Prostate gland (tissue), 2 donors: ENCODE measurements at regions not wholly inside any gene's neighbourhood (a gene's known extent, or its start where the extent isn't known, plus 50 kb on each side); places are given as distances from the start of the nearest gene placed in this dataset.
"Not testable (repeated sequence)": the region's sequence is repeated elsewhere in the genome, so short reads cannot be mapped to it uniquely, and the experiment has no call there.

Experiments used
- DNase-seq: peaks from one replicate; pipeline ENCODE4 v3.0.0-alpha.2; 2019; ENCODE audit warnings: low spot score
- H3K27ac ChIP-seq, 2 donors: fragments of 200-600 bp; sonication (generic); 2 replicates each; pipeline ENCODE4 v1.5.1; 2017 to 2019
- H3K27me3 ChIP-seq: fragments of 200-600 bp; sonication (generic); replicated peaks from 2 replicates; pipeline ENCODE4 v1.5.1; 2019; ENCODE audit not compliant: insufficient read depth
- H3K36me3 ChIP-seq, 2 donors: fragments of 200-600 bp; sonication (generic); 1 replicate in 1 of 2; 2 replicates in 1 of 2; pipeline versions ENCODE4 v1.5.1 to v1.8.1; 2017 to 2019
- H3K4me1 ChIP-seq: fragments of 200-600 bp; sonication (generic); replicated peaks from 2 replicates; pipeline ENCODE4 v1.5.1; 2019
- H3K4me3 ChIP-seq, 2 donors: fragments of 200-600 bp; sonication (generic); 2 replicates each; pipeline ENCODE4 v1.5.1; 2017 to 2019
- H3K9me3 ChIP-seq: fragments of 200-600 bp; sonication (generic); 2 replicates; pipeline ENCODE4 v1.5.1; 2017
- CTCF ChIP-seq, 4 experiments: fragments of 200-600 bp in 2 of 4; fragments of 450-650 bp in 2 of 4; sonication (generic) in 2 of 4; IDR thresholded peaks; 1 replicate in 3 of 4; 2 replicates in 1 of 4; pipeline ENCODE4 v1.5.1; 2016 to 2019; ENCODE audit warnings: antibody characterized with exemption in 4 of 4, mild to moderate bottlenecking in 2 of 4, moderate library complexity in 2 of 4
- POLR2A ChIP-seq: fragments of 450-650 bp; IDR thresholded peaks from one replicate; pipeline ENCODE4 v1.6.1; 2016; ENCODE audit warnings: antibody characterized with exemption, mild to moderate bottlenecking
- POLR2AphosphoS5 ChIP-seq: sonication (generic); formaldehyde crosslinking; IDR thresholded peaks from one replicate; pipeline ENCODE4 v1.6.1; 2017; ENCODE audit warnings: antibody characterized with exemption
- WGBS: methylation state at CpG from one replicate; pipeline ENCODE4 v1.1.5; 2018; 5-methylcytosine and 5-hydroxymethylcytosine counted together
- intact Hi-C: fragments of 100-400 bp; cut with DNase I; formaldehyde crosslinking; loops from one replicate; pipeline ENCODE4 v1.14.2; 2022

GRCh38 chrX:107389726-107390125, 59.7 kb upstream of the FRMPD3 start:
- Histone ChIP-seq H3K27me3 (no peaks in the 10 kb centered on the region), H3K4me3 (no peak overlapping the region), H3K36me3 (no peaks in the 10 kb centered on the region), H3K4me1 (no peaks in the 10 kb centered on the region), H3K9me3 (no peaks in the 10 kb centered on the region), H3K27ac (no peak overlapping the region)
- 93% methylated on average over 2 of the region's 2 CpGs for WGBS
- TF ChIP-seq POLR2AphosphoS5 (no peak), CTCF (IDR thresholded peaks at IDR 0.05) (no peak)
- intact Hi-C loops: no loop called here
- DNase-seq: no peak

- H3K36me3 ChIP-seq, H3K4me1 ChIP-seq, H3K9me3 ChIP-seq, H3K4me3 ChIP-seq, H3K27ac ChIP-seq, intact Hi-C loops, DNase-seq, H3K27me3 ChIP-seq: not testable (repeated sequence)
- 100% methylated on average over 1 of the region's 1 CpG for WGBS
These were observed 55.8 kb upstream of the FRMPD3 start for GRCh38 chrX:107393656-107394055.

GRCh38 chrX:107396235-107396634, 53.2 kb upstream of the FRMPD3 start:
- no peak for DNase-seq
- WGBS: 9% methylated on average over 1 of the region's 1 CpG
- H3K27ac ChIP-seq: no peak overlapping the region
- no peak for TF ChIP-seq POLR2AphosphoS5
- no peak for TF ChIP-seq POLR2A
- H3K4me1 ChIP-seq: no peaks in the 10 kb centered on the region
- H3K9me3 ChIP-seq: no peaks in the 10 kb centered on the region
- H3K36me3 ChIP-seq: no peaks in the 10 kb centered on the region
- no peaks in the 10 kb centered on the region for H3K27me3 ChIP-seq
- H3K4me3 ChIP-seq: no peak overlapping the region
- intact Hi-C loops: no loop called here

GRCh38 chrX:107396783-107397182, 52.7 kb upstream of the FRMPD3 start:
- 39% methylated on average over 6 of the region's 6 CpGs for WGBS
- intact Hi-C loops: no loop called here
- Histone ChIP-seq H3K9me3 (no peaks in the 10 kb centered on the region), H3K4me1 (no peaks in the 10 kb centered on the region), H3K36me3 (no peaks in the 10 kb centered on the region), H3K27ac (no peak overlapping the region), H3K4me3 (no peak overlapping the region), H3K27me3 (no peaks in the 10 kb centered on the region)
- no peak for TF ChIP-seq POLR2AphosphoS5
- no peak for TF ChIP-seq CTCF (IDR thresholded peaks at IDR 0.05)
- TF ChIP-seq POLR2A: no peak
- no peak for DNase-seq

- Histone ChIP-seq H3K27me3 (no peaks in the 10 kb centered on the region), H3K36me3 (no peaks in the 10 kb centered on the region), H3K9me3 (no peaks in the 10 kb centered on the region), H3K4me3 (no peak overlapping the region), H3K27ac (no peak overlapping the region), H3K4me1 (no peaks in the 10 kb centered on the region)
- DNase-seq: no peak
- TF ChIP-seq POLR2AphosphoS5: no peak
- no peak for TF ChIP-seq CTCF (IDR thresholded peaks at IDR 0.05)
- no peak for TF ChIP-seq POLR2A
- intact Hi-C loops: no loop called here
These were observed 51.3 kb upstream of the FRMPD3 start for GRCh38 chrX:107398115-107398514.
